ENCODE measurements at regions not wholly inside any gene's neighbourhood (a gene's known extent, or its start where the extent isn't known, plus 50 kb on each side); places are given as distances from the start of the nearest gene placed in this dataset.
"Not testable (repeated sequence)": the region's sequence is repeated elsewhere in the genome, so short reads cannot be mapped to it uniquely, and the experiment has no call there.

DNA sequence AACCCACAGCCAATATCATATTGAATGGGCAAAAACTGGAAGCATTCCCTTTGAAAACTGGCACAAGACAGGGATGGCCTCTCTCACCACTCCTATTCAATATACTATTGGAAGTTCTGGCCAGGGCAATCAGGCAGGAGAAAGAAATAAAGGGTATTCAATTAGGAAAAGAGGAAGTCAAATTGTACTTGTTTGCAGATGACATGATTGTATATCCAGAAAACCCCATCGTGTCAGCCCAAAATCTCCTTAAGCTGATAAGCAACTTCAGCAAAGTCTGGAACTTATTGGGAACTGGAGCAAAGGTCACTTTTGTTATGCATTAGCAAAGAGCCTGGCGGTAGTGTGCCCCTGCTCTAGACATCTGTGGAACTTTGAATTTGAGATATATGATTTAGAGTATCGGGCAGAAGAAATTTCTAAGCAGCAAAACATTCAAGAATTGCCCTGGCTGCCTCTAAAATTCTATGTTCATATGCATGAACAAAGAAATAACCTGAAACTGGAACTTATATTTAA, 53.4 kb upstream of the PSMA1 start:
- H3K4me1 ChIP-seq (ENCODE audit: low read depth); DNase-seq (ENCODE audit: low read depth in 1 of 2, low spot score in 1 of 2); H3K9me3 ChIP-seq (ENCODE audit: low read depth); H3K4me3 ChIP-seq; H3K27me3 ChIP-seq; H3K27ac ChIP-seq; H3K36me3 ChIP-seq: not testable (repeated sequence)

DNA sequence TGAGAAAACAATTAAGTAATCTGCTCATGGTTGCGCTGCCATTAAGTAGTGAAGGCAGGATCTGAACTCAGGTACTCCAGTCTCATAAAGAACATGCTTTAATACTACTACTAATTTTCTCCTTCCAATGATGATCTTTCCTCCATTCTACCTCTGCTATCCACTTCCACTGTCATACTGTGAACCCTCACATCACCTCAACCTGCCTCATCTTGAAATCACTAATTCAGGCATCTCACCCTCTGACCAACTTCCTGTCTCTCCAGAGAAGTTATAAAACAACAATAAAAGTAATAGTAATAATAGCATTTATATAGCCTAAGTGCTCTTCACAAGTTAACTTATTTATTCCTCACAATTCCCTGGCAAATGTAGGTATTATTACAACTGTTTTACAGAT, 57.1 kb upstream of the PSMA1 start:
- Histone ChIP-seq H3K4me3 (no peak overlapping the region), H3K36me3 (no peaks in the 10 kb centered on the region), H3K27ac (no peak overlapping the region), H3K4me1 (ENCODE audit: low read depth) (no peaks in the 10 kb centered on the region), H3K27me3 (no peaks in the 10 kb centered on the region), H3K9me3 (ENCODE audit: low read depth) (no peaks in the 10 kb centered on the region)
- TF ChIP-seq, protein P1, sequence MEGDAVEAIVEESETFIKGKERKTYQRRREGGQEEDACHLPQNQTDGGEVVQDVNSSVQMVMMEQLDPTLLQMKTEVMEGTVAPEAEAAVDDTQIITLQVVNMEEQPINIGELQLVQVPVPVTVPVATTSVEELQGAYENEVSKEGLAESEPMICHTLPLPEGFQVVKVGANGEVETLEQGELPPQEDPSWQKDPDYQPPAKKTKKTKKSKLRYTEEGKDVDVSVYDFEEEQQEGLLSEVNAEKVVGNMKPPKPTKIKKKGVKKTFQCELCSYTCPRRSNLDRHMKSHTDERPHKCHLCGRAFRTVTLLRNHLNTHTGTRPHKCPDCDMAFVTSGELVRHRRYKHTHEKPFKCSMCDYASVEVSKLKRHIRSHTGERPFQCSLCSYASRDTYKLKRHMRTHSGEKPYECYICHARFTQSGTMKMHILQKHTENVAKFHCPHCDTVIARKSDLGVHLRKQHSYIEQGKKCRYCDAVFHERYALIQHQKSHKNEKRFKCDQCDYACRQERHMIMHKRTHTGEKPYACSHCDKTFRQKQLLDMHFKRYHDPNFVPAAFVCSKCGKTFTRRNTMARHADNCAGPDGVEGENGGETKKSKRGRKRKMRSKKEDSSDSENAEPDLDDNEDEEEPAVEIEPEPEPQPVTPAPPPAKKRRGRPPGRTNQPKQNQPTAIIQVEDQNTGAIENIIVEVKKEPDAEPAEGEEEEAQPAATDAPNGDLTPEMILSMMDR (IDR thresholded peaks at IDR 0.05; ENCODE audit: low read depth, low read length), result no peak
- DNase-seq (ENCODE audit: low read depth in 1 of 2, low spot score in 1 of 2), result no peak

DNA sequence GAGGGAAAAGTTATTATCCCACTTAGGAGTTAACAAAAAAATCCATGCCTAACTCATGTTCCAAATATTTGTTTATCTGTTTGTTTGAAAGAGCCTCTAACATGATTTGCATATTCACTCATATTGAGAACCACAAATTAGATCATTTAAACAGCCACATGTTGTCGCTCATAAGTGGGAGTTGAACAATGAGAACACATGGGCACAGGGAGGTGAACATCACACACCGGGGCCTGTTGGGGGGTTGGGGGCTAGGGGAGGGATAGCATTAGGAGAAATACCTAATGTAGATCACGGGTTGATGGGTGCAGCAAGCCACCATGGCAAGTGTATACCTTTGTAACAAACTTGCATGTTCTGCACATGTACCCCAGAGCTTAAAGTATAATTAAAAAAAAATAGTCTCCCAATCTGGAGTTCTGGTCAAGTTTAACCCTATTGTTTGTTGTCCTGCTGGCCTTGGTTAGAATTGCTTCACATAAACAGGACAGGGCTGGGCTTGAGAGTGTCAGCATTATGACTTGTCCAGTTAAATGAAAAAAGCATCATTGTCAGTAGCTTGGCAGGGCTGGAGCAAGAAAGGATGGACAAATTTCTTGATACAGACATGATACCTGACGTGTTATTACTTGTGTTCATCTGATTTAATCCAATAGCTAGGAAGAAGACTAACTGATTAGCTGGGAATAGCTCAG, 57.8 kb upstream of the PSMA1 start:
- TF ChIP-seq, protein P1 (IDR thresholded peaks at IDR 0.05; ENCODE audit: low read depth, low read length), result no peak
- Histone ChIP-seq H3K27ac (no peak overlapping the region), H3K4me1 (ENCODE audit: low read depth) (no peaks in the 10 kb centered on the region), H3K36me3 (no peaks in the 10 kb centered on the region), H3K27me3 (no peaks in the 10 kb centered on the region), H3K4me3 (no peak overlapping the region), H3K9me3 (ENCODE audit: low read depth) (no peaks in the 10 kb centered on the region)
- peak in 1 of 2 donors; percentile 56 for DNase-seq (ENCODE audit: low read depth in 1 of 2, low spot score in 1 of 2)

DNA sequence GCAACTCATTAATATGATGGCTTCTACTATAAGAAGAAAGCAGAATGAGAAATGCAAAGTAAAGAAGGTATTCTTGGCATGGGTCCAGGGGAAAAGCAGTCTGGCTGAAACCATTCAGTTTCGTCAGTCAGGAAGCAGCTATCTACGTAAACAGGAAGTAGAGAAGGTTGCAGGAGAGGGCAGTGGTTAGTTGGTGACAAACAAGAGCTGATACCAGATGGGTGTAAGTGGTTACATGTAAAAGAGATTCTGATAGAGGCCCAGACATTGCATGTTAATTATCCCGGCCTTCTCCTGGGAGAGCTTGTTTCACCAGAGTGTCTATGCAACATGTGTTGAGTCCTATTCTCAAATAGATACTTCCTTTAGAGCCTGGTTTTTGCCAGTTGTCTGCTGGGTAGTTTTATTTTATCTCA, 58.4 kb upstream of the PSMA1 start:
- TF ChIP-seq, protein P1 (IDR thresholded peaks at IDR 0.05; ENCODE audit: low read depth, low read length), result no peak
- no peak overlapping the region for H3K4me3 ChIP-seq
- peak; percentile 5 to 96 for DNase-seq (ENCODE audit: low read depth in 1 of 2, low spot score in 1 of 2)
- H3K27ac ChIP-seq, result no peak overlapping the region
- H3K27me3 ChIP-seq, result no peaks in the 10 kb centered on the region
- H3K4me1 ChIP-seq (ENCODE audit: low read depth), result no peaks in the 10 kb centered on the region
- no peaks in the 10 kb centered on the region for H3K36me3 ChIP-seq
- H3K9me3 ChIP-seq (ENCODE audit: low read depth), result no peaks in the 10 kb centered on the region

DNA sequence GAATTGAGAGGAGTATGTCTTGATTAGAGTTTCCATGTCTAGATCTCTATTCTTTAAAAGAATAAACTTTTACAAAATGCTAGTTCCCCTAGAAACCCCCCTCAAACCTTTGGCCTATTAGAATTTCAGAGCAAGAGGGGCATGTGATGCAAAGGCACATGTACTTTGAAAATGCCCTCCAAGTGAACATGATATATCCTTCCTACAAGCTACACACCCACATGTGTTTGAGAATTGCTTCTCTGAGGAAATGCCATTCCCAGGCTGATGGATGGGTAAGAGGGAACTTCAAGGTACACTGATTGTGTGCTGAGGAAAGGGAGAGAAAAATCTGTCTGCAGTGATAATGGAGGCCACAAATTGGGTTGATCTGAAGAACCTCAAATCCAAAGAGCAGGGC, 59.5 kb upstream of the PSMA1 start:
- Histone ChIP-seq H3K4me3 (no peak overlapping the region), H3K36me3 (no peaks in the 10 kb centered on the region), H3K9me3 (ENCODE audit: low read depth) (no peaks in the 10 kb centered on the region), H3K27me3 (no peaks in the 10 kb centered on the region), H3K27ac (no peak overlapping the region), H3K4me1 (ENCODE audit: low read depth) (peaks cover 9% of the 10 kb centered on the region)
- TF ChIP-seq, protein P1 (IDR thresholded peaks at IDR 0.05; ENCODE audit: low read depth, low read length), result no peak
- DNase-seq (ENCODE audit: low read depth in 1 of 2, low spot score in 1 of 2), result no peak

DNA sequence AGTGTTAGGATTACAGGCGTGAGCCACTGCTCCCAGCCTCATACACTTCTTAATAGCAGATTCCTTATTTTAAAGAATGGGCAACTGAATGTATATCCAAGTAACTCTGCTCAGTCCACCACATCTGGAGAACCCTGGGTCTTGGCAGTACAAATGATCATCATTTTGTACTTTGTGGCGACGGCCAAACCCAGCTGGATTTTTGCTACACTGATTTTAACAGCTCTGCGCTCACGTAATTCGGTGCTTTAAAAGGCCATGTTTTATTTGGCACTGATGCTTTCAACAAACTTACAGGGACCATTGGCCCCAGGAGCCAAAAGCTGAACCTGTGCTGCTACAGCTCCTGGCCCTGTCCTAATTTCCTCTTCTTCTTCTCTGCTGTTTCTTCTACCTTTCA, 60.8 kb upstream of the PDE3B start:
- H3K9me3 ChIP-seq (ENCODE audit: low read depth), result no peaks in the 10 kb centered on the region
- H3K27ac ChIP-seq, result no peak overlapping the region
- H3K27me3 ChIP-seq, result no peaks in the 10 kb centered on the region
- peaks cover 13% of the 10 kb centered on the region for H3K4me1 ChIP-seq (ENCODE audit: low read depth)
- TF ChIP-seq, protein P1 (IDR thresholded peaks at IDR 0.05; ENCODE audit: low read depth, low read length), result no peak
- H3K36me3 ChIP-seq, result no peaks in the 10 kb centered on the region
- no peak for DNase-seq (ENCODE audit: low read depth in 1 of 2, low spot score in 1 of 2)
- no peak overlapping the region for H3K4me3 ChIP-seq

Measured in cardiac muscle cell (in vitro differentiated cells and primary cell).